GM23248 (cell line): ENCODE measurements at regions not wholly inside any gene's neighbourhood (a gene's known extent, or its start where the extent isn't known, plus 50 kb on each side); places are given as distances from the start of the nearest gene placed in this dataset.

ENCODE experiments used
- DNase-seq: peaks from one replicate; pipeline ENCODE4 v3.0.0-alpha.2; 2015
- H2AFZ ChIP-seq: fragments of 200-600 bp; sonication (generic); 2 replicates; pipeline ENCODE4 v1.6.1; 2016; ENCODE audit warnings: antibody characterized with exemption
- H3F3A ChIP-seq: fragments of 200-600 bp; sonication (generic); 2 replicates; pipeline ENCODE4 v1.6.1; 2016; ENCODE audit warnings: mild to moderate bottlenecking, antibody characterized with exemption, mixed run types; ENCODE audit not compliant: insufficient read depth
- H3K27ac ChIP-seq: fragments of 200-600 bp; sonication (generic); 2 replicates; pipeline ENCODE4 v1.5.1; 2016; ENCODE audit warnings: mild to moderate bottlenecking
- H3K27me3 ChIP-seq: fragments of 200-600 bp; sonication (generic); replicated peaks from 2 replicates; pipeline ENCODE4 v1.6.1; 2016; ENCODE audit warnings: mild to moderate bottlenecking; ENCODE audit not compliant: insufficient read depth
- H3K36me3 ChIP-seq: fragments of 200-600 bp; sonication (generic); 2 replicates; pipeline ENCODE4 v1.6.1; 2016; ENCODE audit warnings: low read depth, mild to moderate bottlenecking
- H3K4me1 ChIP-seq: fragments of 200-600 bp; sonication (generic); 2 replicates; pipeline ENCODE4 v1.6.1; 2016; ENCODE audit warnings: mild to moderate bottlenecking; ENCODE audit not compliant: insufficient read depth
- H3K4me2 ChIP-seq: fragments of 200-600 bp; sonication (generic); one replicate; pipeline ENCODE4 v1.6.1; 2016; ENCODE audit warnings: mild to moderate bottlenecking; ENCODE audit not compliant: unreplicated experiment
- H3K4me3 ChIP-seq: fragments of 200-600 bp; sonication (generic); 2 replicates; pipeline ENCODE4 v1.5.1; 2016; ENCODE audit warnings: mild to moderate bottlenecking
- H3K79me2 ChIP-seq: fragments of 200-600 bp; sonication (generic); 2 replicates; pipeline ENCODE4 v1.6.1; 2016; ENCODE audit warnings: mild to moderate bottlenecking; ENCODE audit not compliant: insufficient read depth
- H3K9ac ChIP-seq: fragments of 200-600 bp; sonication (generic); 2 replicates; pipeline ENCODE4 v1.6.1; 2016; ENCODE audit warnings: mild to moderate bottlenecking
- H3K9me2 ChIP-seq: fragments of 200-600 bp; sonication (generic); 2 replicates; pipeline ENCODE4 v1.6.1; 2016; ENCODE audit warnings: mixed run types, mild to moderate bottlenecking, moderate library complexity; ENCODE audit not compliant: insufficient read depth
- H3K9me3 ChIP-seq: fragments of 200-600 bp; sonication (generic); one replicate; pipeline ENCODE4 v1.6.1; 2017; ENCODE audit warnings: low read depth
- H4K20me1 ChIP-seq: fragments of 200-600 bp; sonication (generic); 2 replicates; pipeline ENCODE4 v1.6.0; 2016; ENCODE audit not compliant: insufficient read depth
- EZH2 ChIP-seq: fragments of 200-600 bp; sonication (generic); IDR thresholded peaks from 2 replicates; pipeline ENCODE4 v1.6.1; 2018; ENCODE audit warnings: antibody characterized with exemption, mild to moderate bottlenecking; ENCODE audit not compliant: insufficient read depth, poor library complexity, severe bottlenecking
- EZH2phosphoT487 ChIP-seq: fragments of 200-600 bp; sonication (generic); IDR thresholded peaks from 2 replicates; pipeline ENCODE4 v1.6.1; 2018; ENCODE audit warnings: antibody characterized with exemption, moderate library complexity, mild to moderate bottlenecking, low read depth; ENCODE audit not compliant: insufficient read depth
- WGBS, 2 experiments: methylation state at CpG; one replicate each; pipeline ENCODE4 v1.1.6; 2015 to 2017; ENCODE audit warnings: low lambda C conversion rate in 2 of 2, low coverage in 1 of 2; ENCODE audit errors: missing lambda C conversion rate in 2 of 2; 5-methylcytosine and 5-hydroxymethylcytosine counted together
- in situ Hi-C: fragments of 300-500 bp; cut with MboI; formaldehyde crosslinking; loops from 2 replicates; pipeline ENCODE4 v1.15.0; 2020

DNA sequence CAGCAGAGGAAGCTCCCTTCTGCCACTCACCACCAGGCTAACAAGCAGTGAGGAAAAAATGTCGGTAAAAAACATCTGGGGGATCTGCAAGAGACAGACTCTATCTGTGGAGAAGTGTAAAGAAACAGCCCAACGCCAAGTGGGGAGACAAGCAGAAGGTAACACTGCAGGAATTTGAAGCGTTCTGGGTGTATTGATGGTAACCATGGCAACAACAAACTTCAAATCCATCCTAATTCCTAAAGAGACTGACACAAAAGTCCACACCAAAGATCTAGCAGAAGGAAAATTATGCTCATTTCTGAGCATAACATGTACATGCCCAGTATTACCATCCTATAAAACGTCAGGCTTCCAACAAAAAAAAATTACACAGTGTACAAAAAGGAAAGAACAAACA lies 449.3 kb downstream of the GABRB3 start:
- Histone ChIP-seq H2AFZ (no peak overlapping the region), H3K79me2 (no peaks in the 10 kb centered on the region), H3F3A (no peaks in the 10 kb centered on the region), H3K9me3 (no peaks in the 10 kb centered on the region), H3K9me2 (no peaks in the 10 kb centered on the region), H3K27ac (no peak overlapping the region), H3K4me1 (no peaks in the 10 kb centered on the region), H3K27me3 (no peaks in the 10 kb centered on the region), H3K4me3 (no peak overlapping the region), H4K20me1 (no peaks in the 10 kb centered on the region), H3K4me2 (no peak overlapping the region), H3K9ac (no peak overlapping the region), H3K36me3 (no peaks in the 10 kb centered on the region)
- DNase-seq = no peak
- 6 to 12% methylated on average over 4 of the region's 4 CpGs for WGBS, 2 experiments
- no peak for TF ChIP-seq EZH2
- no peak for TF ChIP-seq EZH2phosphoT487
- in situ Hi-C loops = no loop called here

GRCh38 chr15:26318689-26319088 lies 454.2 kb downstream of the GABRB3 start:
- no peak overlapping the region for H3K4me2 ChIP-seq
- no peaks in the 10 kb centered on the region for H3F3A ChIP-seq
- no peak for DNase-seq
- WGBS, 2 experiments = 0 to 3% methylated on average over 1 of the region's 1 CpG
- no peaks in the 10 kb centered on the region for H3K4me1 ChIP-seq
- no peak overlapping the region for H3K27ac ChIP-seq
- no peaks in the 10 kb centered on the region for H3K36me3 ChIP-seq
- no peaks in the 10 kb centered on the region for H3K27me3 ChIP-seq
- no peak overlapping the region for H2AFZ ChIP-seq
- H3K9me3 ChIP-seq = no peaks in the 10 kb centered on the region
- TF ChIP-seq EZH2 = no peak
- no peak for TF ChIP-seq EZH2phosphoT487
- in situ Hi-C loops = no loop called here
- H3K9me2 ChIP-seq = no peaks in the 10 kb centered on the region
- H4K20me1 ChIP-seq = no peaks in the 10 kb centered on the region
- H3K9ac ChIP-seq = no peak overlapping the region
- H3K4me3 ChIP-seq = no peak overlapping the region
- H3K79me2 ChIP-seq = no peaks in the 10 kb centered on the region

GRCh38 chr15:26314577-26314976 lies 451.4 kb upstream of the ATP10A start:
- H2AFZ ChIP-seq = no peak overlapping the region
- no peaks in the 10 kb centered on the region for H3K9me3 ChIP-seq
- TF ChIP-seq EZH2phosphoT487 = no peak
- no peak for TF ChIP-seq EZH2
- in situ Hi-C loops = no loop called here
- H4K20me1 ChIP-seq = no peaks in the 10 kb centered on the region
- no peak overlapping the region for H3K9ac ChIP-seq
- WGBS, 2 experiments = 15 to 17% methylated on average over 4 of the region's 4 CpGs
- no peaks in the 10 kb centered on the region for H3K9me2 ChIP-seq
- H3K36me3 ChIP-seq = no peaks in the 10 kb centered on the region
- no peak for DNase-seq
- no peaks in the 10 kb centered on the region for H3K79me2 ChIP-seq
- no peaks in the 10 kb centered on the region for H3K27me3 ChIP-seq
- no peaks in the 10 kb centered on the region for H3F3A ChIP-seq
- H3K27ac ChIP-seq = no peak overlapping the region
- H3K4me2 ChIP-seq = no peak overlapping the region
- no peak overlapping the region for H3K4me3 ChIP-seq
- H3K4me1 ChIP-seq = no peaks in the 10 kb centered on the region

- Histone ChIP-seq H2AFZ (no peak overlapping the region), H3K27me3 (no peaks in the 10 kb centered on the region), H3K79me2 (no peaks in the 10 kb centered on the region), H3K9ac (no peak overlapping the region), H3K4me3 (no peak overlapping the region), H4K20me1 (no peaks in the 10 kb centered on the region), H3K36me3 (no peaks in the 10 kb centered on the region), H3K4me1 (no peaks in the 10 kb centered on the region), H3K4me2 (no peak overlapping the region), H3K9me2 (no peaks in the 10 kb centered on the region), H3F3A (no peaks in the 10 kb centered on the region), H3K27ac (no peak overlapping the region), H3K9me3 (no peaks in the 10 kb centered on the region)
- 10 to 11% methylated on average over 4 of the region's 4 CpGs for WGBS, 2 experiments
- no peak for DNase-seq
- TF ChIP-seq EZH2phosphoT487 = no peak
- TF ChIP-seq EZH2 = no peak
- in situ Hi-C loops = no loop called here
Measured at GRCh38 chr15:26311710-26312236, 448.6 kb upstream of the ATP10A start.

DNA sequence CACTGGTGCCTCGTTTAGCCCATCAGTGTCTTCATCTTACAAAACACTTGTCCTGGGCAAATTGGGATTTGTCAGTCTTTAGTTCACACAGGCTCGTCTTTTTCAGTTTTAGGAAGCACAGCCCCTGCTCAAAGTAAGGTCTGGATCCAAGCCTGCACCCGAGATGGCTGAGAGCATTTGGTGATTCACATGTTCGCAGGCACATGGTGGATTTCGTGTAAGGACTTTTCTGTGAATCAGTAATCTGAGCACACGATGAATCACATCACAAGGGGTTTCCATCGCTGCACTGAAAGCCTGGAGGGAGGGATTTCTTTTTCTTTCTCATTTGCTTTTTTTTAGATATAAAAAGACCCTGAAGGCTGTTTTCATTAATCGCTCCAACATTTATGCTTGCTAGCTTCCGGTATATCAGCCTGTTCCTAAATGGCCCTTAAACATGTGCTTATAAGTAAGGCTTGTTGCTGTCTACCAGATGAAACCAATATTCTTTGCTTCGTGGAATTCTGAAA lies 435.6 kb upstream of the ATP10A start:
- DNase-seq = peak; percentile 21
- no peak overlapping the region for H3K4me3 ChIP-seq
- H3K9ac ChIP-seq = no peak overlapping the region
- H3K4me2 ChIP-seq = no peak overlapping the region
- WGBS, 2 experiments = 23 to 25% methylated on average over 10 of the region's 10 CpGs
- no peak for TF ChIP-seq EZH2phosphoT487
- TF ChIP-seq EZH2 = no peak
- no peaks in the 10 kb centered on the region for H4K20me1 ChIP-seq
- H3K9me2 ChIP-seq = no peaks in the 10 kb centered on the region; the same call in 1 of the 2 replicates
- no peaks in the 10 kb centered on the region for H3K36me3 ChIP-seq
- H3K4me1 ChIP-seq = no peaks in the 10 kb centered on the region
- no peaks in the 10 kb centered on the region for H3K9me3 ChIP-seq
- H3K79me2 ChIP-seq = no peaks in the 10 kb centered on the region
- H3K27ac ChIP-seq = no peak overlapping the region
- in situ Hi-C loops = no loop called here
- no peaks in the 10 kb centered on the region for H3F3A ChIP-seq
- no peak overlapping the region for H2AFZ ChIP-seq
- no peaks in the 10 kb centered on the region for H3K27me3 ChIP-seq
